ENCODE measurements at regions not wholly inside any gene's neighbourhood (a gene's known extent, or its start where the extent isn't known, plus 50 kb on each side); places are given as distances from the start of the nearest gene placed in this dataset.
"Not testable (repeated sequence)": the region's sequence is repeated elsewhere in the genome, so short reads cannot be mapped to it uniquely, and the experiment has no call there.

DNA sequence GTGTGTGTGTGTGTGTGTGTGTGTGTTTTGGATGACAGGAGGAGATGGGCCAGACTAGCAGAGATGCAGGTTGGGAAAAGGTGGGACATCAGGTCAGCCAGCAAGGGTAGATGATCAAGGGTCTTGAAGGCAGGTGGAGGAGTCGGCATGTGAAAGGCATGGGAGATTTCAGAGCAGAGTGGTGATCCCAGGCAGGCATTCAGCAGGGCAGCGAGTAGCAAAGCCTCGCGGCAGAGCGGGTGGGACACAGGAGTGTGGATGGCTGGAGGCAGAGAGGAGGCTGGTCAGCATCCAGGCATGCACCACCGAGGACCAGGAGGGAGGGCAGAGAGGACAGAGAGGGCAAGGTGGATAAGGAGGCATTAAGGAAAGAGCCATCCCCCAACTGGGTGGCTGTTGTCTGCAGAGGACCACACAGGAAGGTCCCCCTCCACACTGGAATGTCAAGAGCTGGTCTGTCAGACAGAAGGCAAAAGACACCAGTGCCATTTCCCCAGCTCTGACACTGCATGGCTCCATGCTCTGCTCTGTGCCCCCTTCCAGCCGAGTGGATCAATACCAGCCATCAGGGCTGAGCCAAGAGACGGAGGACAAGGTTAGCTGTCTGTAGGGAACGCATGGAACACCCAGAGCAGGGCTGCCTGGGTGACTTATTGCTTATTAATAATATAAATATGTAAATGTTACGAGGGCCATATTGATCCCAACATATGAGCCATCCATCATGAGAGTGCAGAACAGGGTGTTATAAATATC is 74.8 kb upstream of the RPL38 start:
- DNase-seq, result no peak

DNA sequence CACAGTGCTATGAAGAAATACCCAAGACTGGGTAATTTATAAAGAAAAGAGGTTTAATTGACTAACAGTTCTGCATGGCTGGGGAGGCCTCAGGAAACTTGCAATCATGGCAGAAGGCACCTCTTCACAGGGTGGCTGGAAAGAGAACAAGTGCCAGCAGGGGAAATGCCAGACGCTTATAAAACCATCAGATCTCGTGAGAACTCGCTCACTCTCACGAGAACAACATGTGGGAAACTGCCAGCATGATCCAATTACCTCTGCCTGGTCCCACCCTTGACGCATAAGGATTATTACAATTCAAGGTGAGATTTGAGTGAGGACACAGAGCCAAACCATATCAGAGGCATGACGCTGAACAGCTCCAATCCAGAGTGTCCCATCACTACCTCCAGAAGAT is 73.7 kb upstream of the RPL38 start:
- not testable (repeated sequence) for DNase-seq

DNA sequence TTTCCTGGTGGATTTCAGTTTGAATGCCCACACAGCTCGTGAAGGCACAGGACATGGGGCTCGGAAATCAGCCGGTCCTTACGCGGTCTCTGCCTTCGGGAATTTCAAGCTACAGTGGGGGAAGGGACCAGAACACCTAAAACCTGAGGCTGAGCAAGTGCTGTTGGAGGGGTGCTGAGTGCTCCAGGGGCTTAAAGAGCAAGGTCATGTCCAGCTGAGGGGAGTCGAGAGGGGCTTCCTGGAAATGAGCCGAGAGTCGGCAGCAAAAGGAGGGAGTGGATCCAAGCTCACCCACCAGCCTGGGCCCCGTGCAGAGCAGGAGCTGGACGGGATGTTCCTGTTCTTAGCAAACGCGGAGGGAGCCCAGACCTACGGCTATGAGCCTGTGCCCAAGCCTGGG is 73.2 kb upstream of the RPL38 start:
- no peak for DNase-seq

DNA sequence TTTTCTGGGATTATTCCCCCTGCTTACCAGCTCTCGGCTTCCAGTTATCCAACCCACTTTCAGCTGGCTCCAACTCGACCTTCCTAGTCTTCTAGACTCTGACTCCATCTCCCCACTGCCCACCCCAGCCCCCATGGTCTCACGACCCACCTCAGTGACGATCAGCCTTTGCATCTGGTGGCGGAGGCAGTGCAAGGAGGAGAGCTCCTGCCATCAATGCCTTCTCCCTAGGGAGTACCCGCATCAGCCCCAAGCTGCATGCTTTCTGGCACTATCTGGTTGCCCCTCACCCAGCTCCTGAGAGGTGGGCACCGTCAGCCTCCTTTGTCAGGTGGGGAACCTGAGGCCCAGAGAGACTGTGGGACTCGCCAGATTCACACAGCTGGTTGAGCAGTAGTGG is 72.6 kb upstream of the RPL38 start:
- no peak for DNase-seq

DNA sequence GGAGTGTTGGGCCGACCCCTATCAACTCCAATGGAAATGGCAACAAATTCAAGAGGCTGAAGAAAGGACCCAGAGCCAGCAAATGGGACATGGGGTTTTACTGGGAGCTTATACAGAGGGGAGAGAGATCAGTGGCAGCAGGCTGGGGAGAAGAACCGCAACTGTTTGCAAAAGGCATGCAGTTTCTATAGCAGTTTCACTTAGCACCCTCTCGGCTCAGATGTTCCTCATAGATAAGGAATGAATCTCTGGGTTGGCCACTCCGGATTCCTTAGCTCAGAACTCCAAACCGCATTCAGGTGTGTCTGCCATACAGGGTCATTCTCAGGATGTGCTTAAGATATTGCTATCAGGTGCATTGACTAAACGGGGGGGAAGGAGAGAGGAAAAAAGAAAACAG is 71.1 kb upstream of the RPL38 start:
- no peak for DNase-seq

DNA sequence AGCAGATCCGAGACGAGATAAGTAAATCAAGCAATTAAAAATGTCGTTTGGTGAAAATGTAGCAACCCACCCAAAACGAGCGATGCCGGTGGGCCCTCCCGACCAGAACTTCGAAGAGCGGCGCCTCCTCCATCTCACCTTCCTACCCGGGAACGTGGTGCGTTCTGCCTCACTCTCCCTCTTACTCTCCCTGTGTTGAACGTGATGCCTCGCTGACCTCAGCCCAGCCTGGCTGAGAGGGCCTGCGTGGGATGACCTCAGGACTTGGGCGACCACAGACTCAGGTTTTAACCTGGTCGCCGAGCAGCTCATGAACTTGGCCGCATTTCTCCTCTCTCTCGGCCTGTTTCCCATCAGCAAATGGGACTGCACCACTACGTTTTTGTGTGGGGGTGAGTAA is 69.7 kb upstream of the RPL38 start:
- no peak for DNase-seq

DNA sequence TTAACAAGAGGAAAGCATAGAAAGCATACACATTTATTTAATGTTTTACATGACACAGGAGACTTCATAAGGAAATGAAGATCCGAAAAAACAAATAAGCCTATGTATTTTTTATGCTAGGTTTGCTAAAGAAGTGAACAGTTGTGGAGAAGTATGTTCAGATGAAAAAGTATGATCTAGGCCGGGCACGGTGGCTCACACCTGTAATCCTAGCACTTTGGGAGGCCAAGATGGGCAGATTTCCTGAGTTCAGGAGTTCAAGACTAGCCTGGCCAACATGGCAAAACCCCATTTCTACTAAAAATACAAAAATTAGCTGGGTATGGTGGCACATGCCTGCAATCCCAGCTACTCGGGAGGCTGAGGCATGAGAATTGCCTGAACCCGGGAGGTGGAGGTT is 69.2 kb upstream of the RPL38 start:
- DNase-seq, result not testable (repeated sequence)

DNA sequence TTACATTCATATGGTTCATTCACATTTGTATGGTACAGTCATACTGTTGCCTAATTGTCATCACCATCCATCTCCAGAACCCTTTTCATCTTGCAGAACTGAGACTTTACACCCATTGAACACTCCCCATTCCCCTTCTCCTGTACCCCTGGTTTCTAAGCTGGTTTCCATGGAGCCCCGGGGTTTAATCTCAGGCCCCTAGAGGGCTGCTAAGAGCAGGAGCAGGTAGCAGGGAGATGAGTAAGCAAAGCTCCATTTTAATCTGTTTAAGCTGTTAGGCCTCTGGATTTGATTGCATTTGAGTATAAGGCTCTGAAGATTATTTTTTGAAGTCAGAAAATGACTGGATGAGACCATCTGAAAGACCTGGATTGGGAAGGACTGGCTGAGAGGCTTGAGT is 68.5 kb upstream of the RPL38 start:
- no peak for DNase-seq

DNA sequence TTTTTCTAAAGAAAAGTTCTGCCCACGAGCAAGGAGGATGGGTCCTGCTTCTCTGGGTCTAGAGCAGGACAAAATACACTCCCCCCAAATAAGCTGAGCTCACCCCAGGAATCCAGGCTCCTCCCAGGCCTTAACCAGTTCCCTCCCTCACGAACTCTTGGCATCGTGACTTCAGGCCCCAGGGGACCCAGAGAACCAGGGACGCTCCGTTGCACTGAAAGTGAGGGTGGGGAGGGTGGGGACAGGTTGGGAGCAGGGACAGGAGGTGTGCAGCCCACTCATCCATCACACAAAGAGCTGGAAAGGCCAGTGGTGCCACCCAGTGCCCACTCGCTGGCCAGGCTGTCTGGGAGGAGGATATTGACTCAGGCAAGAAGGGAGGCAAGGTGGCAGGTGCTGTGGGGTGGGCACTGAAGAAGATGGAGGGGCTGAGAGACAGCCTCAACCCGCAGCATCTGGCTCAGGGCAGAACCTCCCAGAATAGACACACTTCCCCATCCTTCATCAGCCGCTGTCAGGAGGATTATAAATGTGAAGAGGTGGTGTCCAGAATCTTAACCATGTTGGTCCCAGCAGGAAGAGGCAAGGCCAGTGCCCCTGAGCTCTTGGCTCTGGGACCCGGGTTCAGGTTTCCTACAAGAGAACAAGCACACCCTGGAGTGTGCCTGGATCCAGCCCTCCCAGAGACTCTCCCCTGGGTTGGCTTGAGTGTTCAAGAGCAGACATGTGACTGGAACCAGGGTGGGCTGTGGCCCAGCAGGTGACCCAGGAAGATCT is 67.9 kb upstream of the RPL38 start:
- DNase-seq, result no peak

DNA sequence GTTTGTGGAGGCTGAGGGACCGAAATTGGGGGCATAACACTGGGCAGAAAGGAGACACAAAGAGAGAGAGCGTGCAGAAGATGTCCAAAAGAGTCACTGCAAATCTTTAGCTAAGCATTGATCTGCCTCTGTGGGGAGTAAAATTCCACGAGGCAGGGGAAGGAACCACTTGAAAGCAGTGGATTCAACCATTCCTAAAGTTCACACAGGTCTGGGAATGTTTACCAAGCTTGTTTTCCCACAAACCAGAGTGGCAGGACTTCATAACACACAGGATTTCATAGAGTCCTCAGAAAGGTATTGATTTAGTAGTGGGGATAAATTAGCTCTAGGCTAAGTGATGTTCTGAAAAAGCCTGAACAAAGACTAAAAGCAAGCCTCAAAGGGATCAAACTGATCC is 66.1 kb upstream of the RPL38 start:
- no peak for DNase-seq

DNA sequence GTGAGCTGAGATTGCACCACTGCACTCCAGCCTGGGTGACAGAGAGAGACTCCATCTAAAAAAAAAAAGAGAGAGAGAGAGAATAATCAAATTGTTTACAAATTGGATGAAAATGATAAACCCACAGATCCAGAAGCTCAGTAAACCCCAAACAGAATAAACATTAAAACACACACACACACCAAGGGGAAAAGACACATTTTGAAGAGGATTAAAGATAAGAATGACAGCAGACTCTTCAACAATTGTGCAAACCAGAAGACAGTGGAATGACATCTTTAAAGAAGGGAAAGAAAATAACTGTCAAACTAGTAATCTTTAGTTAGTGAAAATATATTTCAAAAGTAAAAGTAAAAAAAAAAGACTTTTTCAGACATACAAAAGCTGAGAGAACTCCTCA is 64.4 kb upstream of the RPL38 start:
- DNase-seq, result no peak

DNA sequence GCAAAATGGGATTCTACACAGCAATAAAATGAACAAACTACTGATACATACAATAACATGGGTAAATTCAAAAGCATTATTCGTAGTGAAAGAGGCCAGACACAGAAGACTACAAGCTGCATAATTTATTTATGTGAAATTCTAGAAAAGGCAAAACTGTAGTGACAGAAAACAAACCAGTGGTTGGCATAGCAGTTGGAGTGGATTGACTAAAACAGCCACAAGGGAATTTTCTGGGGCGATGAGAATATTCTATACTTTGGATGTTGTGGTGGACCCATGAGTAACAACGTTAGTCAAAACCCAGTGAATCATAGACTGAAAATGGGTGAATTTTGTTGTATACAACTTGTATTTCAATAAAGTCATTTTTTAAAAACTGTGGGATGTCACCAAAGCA is 63.2 kb upstream of the RPL38 start:
- no peak for DNase-seq

DNA sequence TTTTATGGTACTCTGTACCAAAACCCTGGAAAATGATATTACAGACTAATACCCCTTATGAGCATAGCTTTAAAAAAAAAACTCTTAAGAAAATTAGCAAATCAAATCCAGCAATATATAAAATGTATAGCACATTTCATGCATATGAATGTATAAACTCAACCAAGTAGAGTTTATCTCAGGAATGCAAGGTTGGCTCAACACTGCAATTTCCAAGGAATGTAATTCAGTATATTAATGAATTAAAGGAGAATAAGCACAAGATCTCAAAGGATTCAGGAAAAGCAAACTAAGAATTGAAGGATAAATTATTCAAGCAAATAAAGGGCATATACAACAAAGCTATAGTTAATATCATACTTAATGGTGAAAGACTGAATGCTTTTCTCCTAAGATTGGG is 61.9 kb upstream of the RPL38 start:
- DNase-seq, result no peak

DNA sequence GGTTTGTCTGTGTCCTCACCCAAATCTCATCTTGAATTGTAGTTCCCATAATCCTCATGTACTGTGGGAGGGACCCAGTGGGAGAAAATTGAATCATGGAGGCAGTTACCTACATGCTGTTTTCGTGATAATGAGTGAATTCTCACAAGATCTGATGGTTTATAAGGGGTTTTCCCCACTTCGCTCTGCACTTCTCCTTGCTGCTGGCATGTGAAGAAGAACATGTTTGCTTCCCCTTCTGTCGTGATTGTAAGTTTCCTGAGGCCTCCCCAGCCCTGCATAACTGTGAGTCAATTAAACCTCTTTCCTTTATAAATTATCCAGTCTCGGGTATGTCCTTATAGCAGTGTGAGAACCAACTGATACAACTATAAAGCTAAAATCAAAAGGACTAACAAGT is 60.2 kb upstream of the RPL38 start:
- DNase-seq, result not testable (repeated sequence)

DNA sequence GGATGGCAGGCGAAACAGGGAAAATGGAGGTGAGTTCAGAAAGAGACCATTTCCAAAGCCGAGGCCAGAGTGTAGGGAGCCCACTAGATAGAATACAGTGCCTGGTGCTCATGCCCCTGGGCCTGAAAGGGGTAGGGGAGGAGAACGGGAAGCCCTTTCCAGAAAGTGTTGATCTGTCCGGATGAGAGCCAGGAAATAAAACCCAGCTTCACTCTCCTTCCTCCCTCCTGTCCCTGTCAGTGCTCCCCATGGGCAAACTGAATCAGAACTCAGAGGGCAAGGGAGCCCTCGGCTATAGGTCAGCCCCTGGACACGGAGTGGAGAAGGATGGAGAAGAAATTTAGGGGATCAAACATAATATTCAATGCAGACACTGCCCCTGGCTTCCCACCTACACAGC is 57.7 kb upstream of the RPL38 start:
- DNase-seq, result no peak

DNA sequence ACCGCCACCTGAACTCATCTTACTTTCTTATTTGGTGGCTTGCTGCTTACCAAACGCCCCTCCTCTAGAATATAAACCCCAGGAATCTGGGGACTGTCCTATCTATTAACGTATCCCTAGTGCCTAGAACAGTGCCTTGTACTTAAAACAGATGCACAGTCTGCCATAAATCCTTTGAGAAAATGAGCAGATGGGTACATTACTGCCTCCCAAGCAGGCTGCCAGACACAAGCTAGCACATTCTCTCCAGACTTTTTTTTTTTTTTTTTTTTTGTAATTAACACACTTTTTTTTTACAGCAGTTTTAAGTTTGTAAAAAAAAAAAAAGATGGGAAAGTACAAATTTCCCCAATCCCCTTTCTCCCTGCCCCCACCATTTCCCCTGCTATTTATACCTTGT is 57.3 kb upstream of the RPL38 start:
- DNase-seq, result no peak

DNA sequence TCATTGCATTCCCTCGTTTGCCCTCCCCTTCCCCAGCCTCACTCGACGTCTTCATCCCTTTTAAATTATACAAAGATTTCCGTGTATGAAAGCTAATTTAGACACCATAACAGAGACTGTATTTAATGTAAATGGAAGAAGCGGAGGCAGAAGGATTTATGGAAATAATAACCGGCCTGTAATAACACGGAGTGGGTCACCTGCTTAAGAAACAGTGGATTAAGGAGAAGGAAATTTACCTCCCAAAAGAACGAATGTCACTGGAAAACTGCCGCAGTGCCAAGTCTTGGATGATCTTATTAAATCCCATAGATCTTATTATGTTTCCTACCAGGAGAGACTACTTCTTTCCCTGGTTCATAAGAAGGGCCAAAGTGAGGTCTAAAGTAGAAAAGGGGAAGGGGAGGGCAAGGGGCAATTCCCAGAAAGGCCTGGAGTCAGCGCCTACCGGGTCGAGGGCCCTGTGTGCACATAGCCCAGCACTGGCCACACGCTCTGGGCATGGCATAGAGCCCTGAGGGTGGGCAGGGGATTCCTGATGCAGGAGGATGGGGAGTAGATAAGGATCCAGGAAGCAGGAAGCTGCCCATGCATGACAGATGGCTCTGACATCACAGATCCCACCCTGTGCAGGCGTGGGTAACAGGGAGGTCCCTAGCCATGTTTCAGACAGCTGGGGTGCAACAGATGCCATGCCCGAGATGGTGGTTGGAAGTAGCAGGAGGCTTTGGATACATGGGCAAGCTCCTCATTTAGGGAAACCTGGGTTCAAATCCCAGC is 56.2 kb upstream of the RPL38 start:
- no peak for DNase-seq

DNA sequence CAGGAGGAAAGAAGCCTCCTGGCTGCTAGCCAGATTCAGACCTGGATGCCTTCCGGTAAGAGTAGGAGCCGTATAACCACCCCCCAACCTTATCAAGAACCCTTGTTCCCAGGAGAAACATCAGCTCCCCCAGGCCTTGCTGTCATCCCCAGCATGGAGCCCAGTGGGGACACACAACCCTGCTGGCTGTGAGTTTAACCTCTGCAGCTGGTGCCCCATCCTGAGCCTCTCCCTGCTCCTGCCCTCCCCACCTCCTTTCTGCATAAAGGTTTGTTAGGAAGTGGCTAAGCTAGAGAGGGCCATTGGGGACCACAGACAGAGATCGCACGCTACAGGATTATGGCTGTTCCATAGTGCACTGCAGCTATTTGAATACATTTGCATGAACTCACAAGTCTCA is 55.5 kb upstream of the RPL38 start:
- DNase-seq, result no peak

DNA sequence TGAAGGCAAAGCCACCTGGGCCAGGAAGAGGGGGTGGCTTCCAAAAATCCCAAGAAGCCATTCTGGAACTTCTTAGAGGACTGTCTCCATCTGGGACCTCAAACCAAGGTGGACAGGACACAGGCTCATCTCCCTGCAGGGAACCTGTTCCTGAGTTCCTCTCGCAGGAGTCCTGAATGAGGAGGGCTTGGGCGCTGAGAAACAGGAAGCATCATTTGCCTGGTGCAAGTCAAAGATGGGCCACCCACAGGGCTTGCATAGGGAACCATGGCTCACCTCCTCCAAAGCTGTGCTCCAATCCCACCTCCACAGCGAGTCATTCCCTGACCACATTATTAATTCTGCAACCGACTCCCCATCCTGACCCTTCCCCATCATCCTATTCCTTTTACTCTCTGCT is 55.0 kb upstream of the RPL38 start:
- DNase-seq, result no peak

DNA sequence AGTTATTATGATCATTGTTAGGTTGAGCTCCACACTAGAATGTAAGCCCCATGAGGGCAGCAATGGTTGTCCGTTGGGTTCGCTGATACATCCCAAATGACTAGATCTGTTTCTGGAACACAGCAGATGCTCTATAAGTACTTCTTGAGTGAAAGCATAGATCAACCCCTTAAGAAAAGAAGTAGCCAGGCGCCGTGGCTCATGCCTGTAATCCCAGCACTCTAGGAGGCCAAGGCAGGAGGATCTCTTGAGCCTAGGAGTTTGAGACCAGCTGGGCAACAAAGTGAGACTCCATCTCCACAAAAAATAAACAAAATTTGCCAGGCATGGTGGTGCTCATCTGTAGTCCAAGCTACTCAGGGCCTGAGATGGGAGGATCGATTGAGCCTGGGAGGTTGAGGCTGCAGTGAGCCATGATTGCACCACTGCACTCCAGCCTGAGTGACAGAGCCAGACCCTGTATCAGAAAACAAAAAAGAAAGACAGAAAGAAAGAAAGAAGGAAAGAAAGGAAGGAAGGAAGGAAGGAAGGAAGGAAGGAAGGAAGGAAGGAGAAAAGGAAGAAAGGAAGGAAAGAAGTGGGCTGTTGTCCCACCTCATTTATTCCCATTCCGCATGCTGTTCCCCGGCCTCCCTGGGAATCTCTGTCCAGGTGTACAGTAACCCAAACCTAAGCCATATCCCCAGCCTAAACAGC is 54.4 kb upstream of the RPL38 start:
- DNase-seq, result no peak

DNA sequence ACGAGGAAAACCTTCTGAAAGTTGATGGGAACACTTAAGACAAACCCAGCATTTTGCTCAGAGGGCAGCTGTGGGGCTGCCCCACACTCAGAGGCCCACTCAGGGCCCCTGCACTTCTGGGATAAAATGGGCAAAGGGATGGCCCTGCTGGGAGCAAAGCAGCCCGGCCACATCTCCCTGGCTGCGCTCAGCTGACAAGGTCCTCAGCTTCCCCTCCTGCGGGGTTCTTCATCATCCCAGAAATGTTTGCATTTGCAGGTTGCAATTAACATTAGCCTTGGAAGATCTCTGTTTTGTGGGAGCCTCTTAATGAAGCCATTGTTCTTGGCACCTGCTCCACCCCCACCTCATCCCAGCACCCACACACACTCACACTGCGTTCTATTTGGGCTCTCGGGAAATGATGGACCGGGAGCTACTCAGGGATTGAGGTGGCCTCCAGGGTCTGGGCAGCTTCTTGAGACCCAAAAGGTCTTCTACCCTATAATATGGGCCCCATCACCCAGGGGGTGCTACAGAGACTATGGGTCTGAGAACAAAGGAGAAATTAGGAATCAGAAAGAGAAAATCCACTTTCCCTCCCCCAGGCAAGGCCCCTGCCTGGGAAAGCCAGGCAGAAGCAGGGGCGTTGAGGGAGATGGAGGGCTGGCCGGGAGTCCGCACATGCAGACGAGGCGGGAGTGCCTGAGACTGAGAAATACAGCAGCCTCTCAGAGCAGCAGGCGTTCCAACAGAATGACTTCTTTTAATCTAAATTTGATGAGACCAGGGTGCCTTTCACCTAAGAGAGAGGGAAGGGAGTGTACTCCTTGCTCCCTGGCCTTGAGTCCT is 53.7 kb upstream of the RPL38 start:
- DNase-seq, result no peak

DNA sequence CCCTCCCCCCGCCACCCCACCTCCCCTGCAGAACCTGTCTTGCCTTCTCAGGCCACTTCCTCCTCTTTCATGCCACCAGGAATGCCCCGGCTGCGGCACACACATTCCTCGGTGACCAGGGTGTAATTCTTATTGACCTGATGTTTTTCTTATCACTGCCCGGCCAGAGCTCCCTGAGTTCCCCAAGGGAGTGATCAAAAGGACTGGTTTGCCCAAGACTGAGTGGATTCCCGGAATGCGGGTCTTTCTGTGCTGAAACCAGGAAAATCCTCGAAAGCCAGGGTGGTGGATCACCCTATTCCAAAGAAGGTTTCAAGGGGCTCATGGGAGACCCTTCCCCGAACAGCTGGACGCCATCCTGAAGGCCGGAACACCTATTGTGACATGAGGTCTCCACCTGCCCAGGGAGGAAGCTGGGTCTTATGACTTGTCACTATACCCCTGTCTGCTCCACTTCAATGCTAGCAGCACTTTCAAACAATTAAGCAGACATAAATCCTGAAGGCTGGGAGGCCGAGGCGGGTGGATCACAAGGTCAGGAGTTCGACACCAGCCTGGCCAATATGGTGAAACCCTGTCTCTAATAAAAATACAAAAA is 53.0 kb upstream of the RPL38 start:
- no peak for DNase-seq

Measured in central memory CD4-positive, alpha-beta T cell (primary cell).